ENCODE measurements at regions not wholly inside any gene's neighbourhood (a gene's known extent, or its start where the extent isn't known, plus 50 kb on each side); places are given as distances from the start of the nearest gene placed in this dataset.

DNA sequence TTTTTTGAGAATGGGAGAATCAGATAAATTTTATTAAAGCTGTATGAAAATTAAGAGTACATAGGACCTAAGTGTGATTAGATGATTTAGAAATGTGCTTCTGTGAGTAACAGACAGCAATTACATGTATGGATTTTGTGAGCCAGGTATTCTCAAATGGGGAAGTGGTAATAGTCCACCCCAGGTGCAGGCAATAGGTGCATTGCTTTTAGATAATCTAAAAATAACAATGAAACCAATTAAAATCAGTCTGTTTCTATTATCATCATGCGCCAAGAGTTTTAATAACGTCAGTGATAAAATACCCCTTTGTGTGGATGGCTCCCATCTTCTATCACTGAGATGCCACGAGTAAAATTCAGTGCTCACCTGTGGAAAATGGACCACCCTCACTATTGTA lies 265.3 kb downstream of the RNF144A start:
- Mint-ChIP-seq H3K36me3 (peaks cover 2% of the 10 kb centered on the region), H3K9me3 (ENCODE audit: low read depth) (no peaks in the 10 kb centered on the region), H3K27me3 (no peaks in the 10 kb centered on the region), H3K4me3 (no peak overlapping the region), H3K4me1 (ENCODE audit: low read depth) (no peaks in the 10 kb centered on the region), H3K27ac (no peak overlapping the region)

- Mint-ChIP-seq H3K27me3 (no peaks in the 10 kb centered on the region), H3K4me3 (no peak overlapping the region), H3K36me3 (no peaks in the 10 kb centered on the region), H3K27ac (no peak overlapping the region), H3K9me3 (ENCODE audit: low read depth) (no peaks in the 10 kb centered on the region), H3K4me1 (ENCODE audit: low read depth) (peaks cover 8% of the 10 kb centered on the region)
Observed at GRCh38 chr2:7189106-7189505, 271.9 kb downstream of the RNF144A start.

DNA sequence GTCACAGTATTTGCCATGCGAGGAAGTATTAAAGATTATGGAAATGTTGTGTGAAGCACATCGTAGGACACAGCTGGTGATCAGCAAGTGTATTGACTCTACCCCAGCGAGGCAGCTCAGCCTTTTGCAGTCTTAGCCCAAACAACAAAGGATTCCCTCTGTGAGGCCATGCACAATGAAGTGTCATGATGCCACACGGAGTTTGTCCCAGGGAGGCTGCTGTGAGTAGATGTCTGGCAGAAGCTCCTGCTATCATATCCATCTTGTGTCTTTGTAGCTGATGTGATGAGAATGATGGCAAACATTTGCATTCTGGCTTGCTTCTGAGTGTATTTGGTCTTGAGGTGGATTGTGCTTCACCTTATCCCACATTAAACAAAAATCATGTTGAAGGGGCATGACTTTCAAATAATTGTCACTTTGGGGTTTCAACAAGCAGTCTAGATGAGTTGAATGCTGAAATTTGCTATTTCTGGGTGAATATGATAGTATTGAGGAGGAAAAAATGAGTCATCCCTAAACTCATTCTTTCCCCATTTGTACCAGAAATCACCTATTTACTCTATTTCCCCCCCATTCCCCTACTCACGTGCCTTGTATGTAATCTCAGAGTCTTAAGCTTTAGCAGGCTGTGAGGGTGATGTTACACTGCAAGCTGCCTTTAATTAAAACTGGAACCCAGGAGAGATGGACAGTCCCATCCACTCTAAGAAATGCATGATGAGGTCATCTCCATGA lies 273.5 kb downstream of the RNF144A start:
- Mint-ChIP-seq H3K4me1 (ENCODE audit: low read depth) (peaks cover 8% of the 10 kb centered on the region), H3K36me3 (peaks cover 3% of the 10 kb centered on the region), H3K4me3 (no peak overlapping the region), H3K27ac (peak overlapping the region; percentile 73), H3K27me3 (no peaks in the 10 kb centered on the region), H3K9me3 (ENCODE audit: low read depth) (no peaks in the 10 kb centered on the region)

DNA sequence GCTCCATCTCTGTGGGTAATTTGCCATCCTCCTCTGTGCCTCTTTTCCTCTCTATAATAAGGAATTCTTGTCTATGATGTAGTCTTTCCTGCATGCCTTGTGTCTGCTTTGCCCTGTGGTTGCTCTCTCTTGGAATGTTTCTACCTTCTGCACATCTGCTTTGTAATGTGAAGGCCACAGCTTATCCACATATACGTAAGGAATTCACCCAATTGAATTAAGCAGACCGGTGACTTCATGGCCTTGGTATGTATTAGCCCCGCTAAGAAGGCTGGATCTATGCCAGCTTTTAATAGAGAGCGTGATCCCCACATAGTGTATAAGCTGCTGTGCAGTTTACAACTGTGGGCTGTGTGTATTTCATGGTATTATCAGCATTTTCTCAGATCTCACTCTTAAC lies 274.7 kb downstream of the RNF144A start:
- Mint-ChIP-seq H3K9me3 (ENCODE audit: low read depth) (no peaks in the 10 kb centered on the region), H3K27ac (no peak overlapping the region), H3K27me3 (no peaks in the 10 kb centered on the region), H3K4me1 (ENCODE audit: low read depth) (peaks cover 8% of the 10 kb centered on the region), H3K4me3 (no peak overlapping the region), H3K36me3 (peaks cover 3% of the 10 kb centered on the region)

DNA sequence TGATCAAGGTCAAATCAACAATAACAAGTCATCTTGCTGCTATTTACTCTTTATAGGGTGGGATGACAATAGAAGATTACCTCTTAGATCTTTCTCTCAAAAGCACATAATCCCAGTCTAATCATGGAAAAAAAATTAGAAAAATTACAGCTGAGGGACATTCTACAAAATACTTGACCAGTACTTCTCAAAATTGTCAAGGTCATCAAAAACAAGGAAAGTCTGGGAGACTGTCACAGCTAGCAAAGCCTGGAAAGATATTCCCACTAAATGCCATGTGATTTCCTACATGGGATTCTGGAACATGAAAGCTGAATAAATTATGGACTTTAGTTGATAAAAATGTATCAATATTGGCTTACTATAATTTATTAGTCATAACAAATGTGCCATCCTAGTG lies 276.2 kb downstream of the RNF144A start:
- Mint-ChIP-seq H3K4me1 (ENCODE audit: low read depth) (peaks cover 8% of the 10 kb centered on the region), H3K27ac (no peak overlapping the region), H3K27me3 (no peaks in the 10 kb centered on the region), H3K4me3 (no peak overlapping the region), H3K36me3 (peaks cover 4% of the 10 kb centered on the region), H3K9me3 (ENCODE audit: low read depth) (no peaks in the 10 kb centered on the region)

DNA sequence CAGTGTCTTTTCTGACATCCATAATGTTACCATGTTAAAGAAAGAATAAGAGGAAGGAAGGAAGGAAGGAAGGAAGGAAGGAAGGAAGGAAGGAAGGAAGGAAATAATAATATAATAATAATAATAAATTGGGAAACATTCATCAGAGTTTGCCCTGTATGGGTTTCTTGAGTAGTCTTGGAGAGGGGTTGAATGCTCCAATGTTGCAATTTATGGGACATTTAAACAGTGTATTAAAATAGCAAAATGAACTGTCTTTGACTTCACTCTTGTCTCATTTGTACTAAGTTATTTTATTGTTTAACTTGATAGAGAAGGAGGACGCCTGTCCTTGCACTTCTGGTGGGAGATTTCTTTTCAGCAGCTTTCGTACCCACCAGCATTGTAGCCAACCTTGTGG lies 277.7 kb downstream of the RNF144A start:
- H3K4me1 Mint-ChIP-seq (ENCODE audit: low read depth), result peaks cover 8% of the 10 kb centered on the region

DNA sequence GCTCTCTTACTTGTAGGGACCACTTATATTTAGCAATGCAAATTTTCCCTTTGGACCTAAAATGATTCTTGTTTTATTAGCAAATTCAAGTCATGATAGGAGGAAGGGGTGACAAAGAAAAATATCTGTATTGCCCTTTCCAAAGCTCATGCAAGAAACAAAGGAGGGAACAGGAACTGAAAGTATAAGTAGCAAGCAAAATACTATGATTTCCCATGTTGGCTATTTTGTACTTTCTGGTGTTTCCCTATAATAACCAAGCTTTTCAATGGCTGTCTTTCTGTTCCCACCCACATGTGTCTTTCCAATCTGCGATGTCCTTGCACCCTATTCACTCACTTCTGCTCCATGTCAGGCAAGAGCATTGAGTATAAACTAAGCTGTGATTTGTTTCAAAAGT lies 279.7 kb downstream of the RNF144A start:
- Mint-ChIP-seq H3K36me3 (peaks cover 5% of the 10 kb centered on the region), H3K9me3 (ENCODE audit: low read depth) (no peaks in the 10 kb centered on the region), H3K27me3 (no peaks in the 10 kb centered on the region), H3K4me1 (ENCODE audit: low read depth) (no peaks in the 10 kb centered on the region), H3K4me3 (no peak overlapping the region), H3K27ac (no peak overlapping the region)

More for the DNA sequence above, 277.7 kb downstream of the RNF144A start:
- H3K4me3 Mint-ChIP-seq, result no peak overlapping the region
- H3K9me3 Mint-ChIP-seq (ENCODE audit: low read depth), result no peaks in the 10 kb centered on the region
- H3K27ac Mint-ChIP-seq, result no peak overlapping the region
- no peaks in the 10 kb centered on the region for H3K27me3 Mint-ChIP-seq
- H3K36me3 Mint-ChIP-seq, result peaks cover 5% of the 10 kb centered on the region

GRCh38 chr2:7201851-7202250 lies 284.6 kb downstream of the RNF144A start:
- no peaks in the 10 kb centered on the region for H3K9me3 Mint-ChIP-seq (ENCODE audit: low read depth)
- H3K36me3 Mint-ChIP-seq, result peaks cover 2% of the 10 kb centered on the region
- H3K4me1 Mint-ChIP-seq (ENCODE audit: low read depth), result no peaks in the 10 kb centered on the region
- no peak overlapping the region for H3K4me3 Mint-ChIP-seq
- H3K27ac Mint-ChIP-seq, result no peak overlapping the region
- H3K27me3 Mint-ChIP-seq, result no peaks in the 10 kb centered on the region

DNA sequence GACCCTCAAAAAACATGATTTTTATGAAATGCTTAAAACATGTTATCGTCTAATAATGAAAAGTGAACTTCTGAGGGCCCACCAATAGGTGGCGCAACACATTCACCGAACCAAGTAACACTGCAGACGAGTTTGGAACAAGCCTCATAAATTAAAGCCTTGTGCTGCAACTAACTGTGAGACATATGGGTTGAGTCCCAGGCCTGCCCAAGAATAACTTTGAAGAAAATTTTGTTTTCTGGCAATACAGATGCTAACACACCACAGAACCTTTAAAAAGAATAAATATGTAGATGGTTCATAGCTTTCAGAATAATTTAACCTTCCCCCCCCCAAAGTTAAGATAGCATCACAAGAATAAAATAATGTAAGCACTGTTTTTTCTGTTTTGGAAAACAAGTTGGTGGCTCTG lies 285.9 kb downstream of the RNF144A start:
- no peak overlapping the region for H3K4me3 Mint-ChIP-seq
- H3K4me1 Mint-ChIP-seq (ENCODE audit: low read depth), result no peaks in the 10 kb centered on the region
- no peak overlapping the region for H3K27ac Mint-ChIP-seq
- no peaks in the 10 kb centered on the region for H3K27me3 Mint-ChIP-seq
- H3K36me3 Mint-ChIP-seq, result peaks cover 2% of the 10 kb centered on the region
- no peaks in the 10 kb centered on the region for H3K9me3 Mint-ChIP-seq (ENCODE audit: low read depth)

DNA sequence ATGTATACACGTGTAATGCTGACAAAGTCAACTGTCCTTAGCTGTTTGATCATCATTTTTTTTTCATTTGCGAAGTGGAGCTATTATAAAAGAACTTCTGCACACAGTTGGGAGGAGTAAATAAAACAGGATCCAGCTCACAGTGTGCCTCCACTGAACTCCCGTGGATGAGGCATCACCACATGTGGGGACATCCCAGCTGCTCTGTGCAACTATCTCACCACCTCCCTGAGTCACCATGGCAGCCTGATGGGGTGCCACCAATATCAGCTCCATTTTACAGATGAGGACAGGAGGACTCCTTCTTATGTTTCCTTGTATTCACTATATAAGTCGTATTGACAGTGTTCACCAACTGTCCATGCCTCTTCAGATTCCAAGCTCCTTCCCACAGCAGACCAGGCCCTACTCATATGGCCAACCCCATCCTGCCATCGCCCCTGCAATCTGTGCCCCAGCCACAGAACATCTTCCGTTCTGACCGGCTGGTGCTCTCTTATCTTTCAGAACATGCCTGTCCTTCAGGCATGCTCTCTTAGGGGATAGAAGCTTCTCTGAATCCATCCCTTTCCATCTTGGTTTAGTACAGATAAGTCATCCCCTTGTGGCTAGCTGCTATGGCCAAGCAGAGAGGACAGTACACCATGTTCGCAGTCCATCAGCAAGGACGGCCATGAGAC lies 288.1 kb downstream of the RNF144A start:
- H3K36me3 Mint-ChIP-seq, result no peaks in the 10 kb centered on the region
- H3K27ac Mint-ChIP-seq, result no peak overlapping the region
- H3K9me3 Mint-ChIP-seq (ENCODE audit: low read depth), result no peaks in the 10 kb centered on the region
- no peaks in the 10 kb centered on the region for H3K27me3 Mint-ChIP-seq
- no peaks in the 10 kb centered on the region for H3K4me1 Mint-ChIP-seq (ENCODE audit: low read depth)
- H3K4me3 Mint-ChIP-seq, result no peak overlapping the region

- Mint-ChIP-seq H3K9me3 (ENCODE audit: low read depth) (no peaks in the 10 kb centered on the region), H3K27me3 (no peaks in the 10 kb centered on the region), H3K27ac (no peak overlapping the region), H3K4me1 (ENCODE audit: low read depth) (no peaks in the 10 kb centered on the region), H3K4me3 (no peak overlapping the region), H3K36me3 (no peaks in the 10 kb centered on the region)
Observed at GRCh38 chr2:7206111-7206810, 289.0 kb downstream of the RNF144A start.

DNA sequence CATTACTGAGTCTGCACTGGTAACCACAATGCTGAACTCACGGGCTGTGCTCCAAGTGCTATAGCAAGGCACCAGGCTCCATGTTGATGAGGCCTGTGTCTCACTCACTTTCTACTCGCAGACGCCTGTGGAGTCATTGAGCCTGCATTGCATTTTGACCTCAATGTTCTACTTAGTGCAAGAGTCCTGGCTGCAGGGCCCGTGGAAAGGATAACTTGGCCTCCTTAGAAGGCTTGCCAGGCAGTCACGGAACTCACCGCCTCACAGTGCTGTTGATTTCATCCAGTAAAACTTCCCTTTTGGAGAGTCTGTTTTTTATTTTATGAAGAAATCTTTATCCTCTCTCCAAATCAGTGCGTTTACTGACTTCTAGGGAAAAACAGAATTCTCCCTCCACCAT lies 290.4 kb downstream of the RNF144A start:
- H3K4me3 Mint-ChIP-seq, result no peak overlapping the region
- no peak overlapping the region for H3K27ac Mint-ChIP-seq
- no peaks in the 10 kb centered on the region for H3K36me3 Mint-ChIP-seq
- H3K9me3 Mint-ChIP-seq (ENCODE audit: low read depth), result no peaks in the 10 kb centered on the region
- no peaks in the 10 kb centered on the region for H3K27me3 Mint-ChIP-seq
- no peaks in the 10 kb centered on the region for H3K4me1 Mint-ChIP-seq (ENCODE audit: low read depth)

GRCh38 chr2:7209757-7210555 lies 292.7 kb downstream of the RNF144A start:
- Mint-ChIP-seq H3K27me3 (no peaks in the 10 kb centered on the region), H3K27ac (no peak overlapping the region), H3K36me3 (no peaks in the 10 kb centered on the region), H3K4me3 (no peak overlapping the region), H3K9me3 (ENCODE audit: low read depth) (no peaks in the 10 kb centered on the region), H3K4me1 (ENCODE audit: low read depth) (no peaks in the 10 kb centered on the region)

GRCh38 chr2:7210712-7211111 lies 293.5 kb downstream of the RNF144A start:
- no peaks in the 10 kb centered on the region for H3K4me1 Mint-ChIP-seq (ENCODE audit: low read depth)
- no peaks in the 10 kb centered on the region for H3K36me3 Mint-ChIP-seq
- no peaks in the 10 kb centered on the region for H3K9me3 Mint-ChIP-seq (ENCODE audit: low read depth)
- H3K27me3 Mint-ChIP-seq, result no peaks in the 10 kb centered on the region
- no peak overlapping the region for H3K27ac Mint-ChIP-seq
- H3K4me3 Mint-ChIP-seq, result no peak overlapping the region

GRCh38 chr2:7225848-7226247 lies 308.6 kb downstream of the RNF144A start:
- peaks cover 23% of the 10 kb centered on the region for H3K36me3 Mint-ChIP-seq
- H3K4me1 Mint-ChIP-seq (ENCODE audit: low read depth), result no peaks in the 10 kb centered on the region
- peaks cover 2% of the 10 kb centered on the region for H3K27me3 Mint-ChIP-seq
- peaks cover 13% of the 10 kb centered on the region for H3K9me3 Mint-ChIP-seq (ENCODE audit: low read depth)
- H3K27ac Mint-ChIP-seq, result no peak overlapping the region
- no peak overlapping the region for H3K4me3 Mint-ChIP-seq
